Activated naive CD8-positive, alpha-beta T cell treated with anti-CD3 and anti-CD28 coated beads, Interleukin-2, amount 50 U/mL, for 16 hours (primary cell): ENCODE measurements at regions not wholly inside any gene's neighbourhood (a gene's known extent, or its start where the extent isn't known, plus 50 kb on each side); places are given as distances from the start of the nearest gene placed in this dataset.
"Not testable (repeated sequence)": the region's sequence is repeated elsewhere in the genome, so short reads cannot be mapped to it uniquely, and the experiment has no call there.

Experiments
- DNase-seq: peaks from one replicate; pipeline ENCODE4 v3.0.0-alpha.2; 2020; ENCODE audit warnings: low read depth, low spot score

GRCh38 chr5:71821029-71821428 lies 102.0 kb downstream of the CARTPT start:
- DNase-seq = no peak

- DNase-seq = not testable (repeated sequence)
Observed at GRCh38 chr5:71822065-71822464, 103.0 kb downstream of the CARTPT start.

GRCh38 chr5:71825992-71826391 lies 106.9 kb downstream of the CARTPT start:
- DNase-seq = no peak

- DNase-seq = no peak
Observed at GRCh38 chr5:71828291-71829040, 109.4 kb downstream of the CARTPT start.

- DNase-seq = no peak
Observed at GRCh38 chr5:71829206-71829605, 110.1 kb downstream of the CARTPT start.

- no peak for DNase-seq
Observed at GRCh38 chr5:71830681-71831539, 111.8 kb downstream of the CARTPT start.

GRCh38 chr5:71832812-71833715 lies 114.0 kb downstream of the CARTPT start:
- no peak for DNase-seq

- DNase-seq = no peak
Observed at GRCh38 chr5:71834601-71835000, 115.5 kb downstream of the CARTPT start.

- DNase-seq = no peak
Observed at GRCh38 chr5:71836084-71836483, 117.0 kb downstream of the CARTPT start.

GRCh38 chr5:71836559-71837112 lies 117.6 kb downstream of the CARTPT start:
- no peak for DNase-seq

- DNase-seq = no peak
Observed at GRCh38 chr5:71838286-71838685, 119.2 kb downstream of the CARTPT start.

GRCh38 chr5:71839096-71839884 lies 120.2 kb downstream of the CARTPT start:
- DNase-seq = no peak

GRCh38 chr5:71841107-71841506 lies 122.0 kb downstream of the CARTPT start:
- DNase-seq = no peak

- DNase-seq = no peak
Observed at GRCh38 chr5:71843111-71843510, 124.0 kb downstream of the CARTPT start.

- DNase-seq = no peak
Observed at GRCh38 chr5:71844862-71845261, 125.8 kb downstream of the CARTPT start.

- no peak for DNase-seq
Observed at GRCh38 chr5:71859515-71859914, 140.4 kb downstream of the CARTPT start.

GRCh38 chr5:71860048-71860447 lies 141.0 kb downstream of the CARTPT start:
- no peak for DNase-seq

GRCh38 chr5:71861682-71862081 lies 142.6 kb downstream of the CARTPT start:
- DNase-seq = no peak

GRCh38 chr5:71862087-71862486 lies 143.0 kb downstream of the CARTPT start:
- DNase-seq = no peak

- no peak for DNase-seq
Observed at GRCh38 chr5:71862507-71863060, 143.5 kb downstream of the CARTPT start.
